ENCODE measurements at regions not wholly inside any gene's neighbourhood (a gene's known extent, or its start where the extent isn't known, plus 50 kb on each side); places are given as distances from the start of the nearest gene placed in this dataset.

DNA sequence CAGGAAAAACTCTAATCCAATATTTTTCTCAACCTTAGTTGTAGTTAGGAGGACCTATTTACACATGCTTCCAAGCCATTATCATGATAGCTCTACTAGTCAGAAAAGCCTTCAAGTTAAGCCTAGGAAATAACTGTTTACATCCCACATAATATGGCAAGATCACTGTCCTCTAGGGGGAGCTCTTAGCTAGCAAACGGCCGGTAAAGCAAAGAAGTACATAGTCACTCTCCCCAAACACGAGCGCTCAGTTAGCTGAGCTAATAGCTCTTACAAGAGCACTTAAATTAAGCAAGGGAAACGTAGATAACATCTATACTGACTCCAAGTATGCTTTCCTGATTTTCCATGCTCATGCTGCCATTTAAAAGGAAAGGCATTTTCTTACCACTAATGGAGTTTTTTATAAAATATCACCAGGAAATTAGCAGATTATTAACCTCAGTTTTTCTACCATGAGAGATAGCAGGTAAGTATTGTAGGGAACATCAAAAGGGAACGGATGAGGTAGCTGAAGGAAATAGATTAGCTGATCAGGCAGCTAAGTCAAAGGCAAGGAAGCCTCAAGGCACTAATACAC, 100.6 kb upstream of the PABPC3 start:
- Histone ChIP-seq H3K4me2 (peak overlapping the region; percentile 5), H2AFZ (no peak overlapping the region), H4K20me1 (ENCODE audit: insufficient read depth, poor library complexity, severe bottlenecking) (no peaks in the 10 kb centered on the region), H3K79me2 (no peaks in the 10 kb centered on the region), H3K4me3 (no peak overlapping the region), H3K9me3 (ENCODE audit: low read depth) (no peaks in the 10 kb centered on the region), H3K27ac (no peak overlapping the region), H3K36me3 (replicated peaks; ENCODE audit: insufficient read depth, low read depth) (no peaks in the 10 kb centered on the region), H3K9me2 (replicated peaks; ENCODE audit: insufficient read depth) (no peaks in the 10 kb centered on the region), H3K4me1 (ENCODE audit: insufficient read depth) (no peaks in the 10 kb centered on the region), H3K27me3 (peaks cover 7% of the 10 kb centered on the region)
- peak; percentile 91 for DNase-seq (ENCODE audit: low spot score)
- 11% methylated on average over 6 of the region's 6 CpGs for WGBS (ENCODE audit: low lambda C conversion rate, missing lambda C conversion rate)
- TF ChIP-seq, protein P1, sequence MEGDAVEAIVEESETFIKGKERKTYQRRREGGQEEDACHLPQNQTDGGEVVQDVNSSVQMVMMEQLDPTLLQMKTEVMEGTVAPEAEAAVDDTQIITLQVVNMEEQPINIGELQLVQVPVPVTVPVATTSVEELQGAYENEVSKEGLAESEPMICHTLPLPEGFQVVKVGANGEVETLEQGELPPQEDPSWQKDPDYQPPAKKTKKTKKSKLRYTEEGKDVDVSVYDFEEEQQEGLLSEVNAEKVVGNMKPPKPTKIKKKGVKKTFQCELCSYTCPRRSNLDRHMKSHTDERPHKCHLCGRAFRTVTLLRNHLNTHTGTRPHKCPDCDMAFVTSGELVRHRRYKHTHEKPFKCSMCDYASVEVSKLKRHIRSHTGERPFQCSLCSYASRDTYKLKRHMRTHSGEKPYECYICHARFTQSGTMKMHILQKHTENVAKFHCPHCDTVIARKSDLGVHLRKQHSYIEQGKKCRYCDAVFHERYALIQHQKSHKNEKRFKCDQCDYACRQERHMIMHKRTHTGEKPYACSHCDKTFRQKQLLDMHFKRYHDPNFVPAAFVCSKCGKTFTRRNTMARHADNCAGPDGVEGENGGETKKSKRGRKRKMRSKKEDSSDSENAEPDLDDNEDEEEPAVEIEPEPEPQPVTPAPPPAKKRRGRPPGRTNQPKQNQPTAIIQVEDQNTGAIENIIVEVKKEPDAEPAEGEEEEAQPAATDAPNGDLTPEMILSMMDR (IDR thresholded peaks at IDR 0.05; ENCODE audit: poor library complexity), result peak; percentile 84
- TF ChIP-seq EZH2 (IDR thresholded peaks at IDR 0.05; ENCODE audit: borderline replicate concordance) (no peak), EZH2phosphoT487 (IDR thresholded peaks at IDR 0.05; ENCODE audit: low read depth, severe bottlenecking, unreplicated experiment) (no peak)

DNA sequence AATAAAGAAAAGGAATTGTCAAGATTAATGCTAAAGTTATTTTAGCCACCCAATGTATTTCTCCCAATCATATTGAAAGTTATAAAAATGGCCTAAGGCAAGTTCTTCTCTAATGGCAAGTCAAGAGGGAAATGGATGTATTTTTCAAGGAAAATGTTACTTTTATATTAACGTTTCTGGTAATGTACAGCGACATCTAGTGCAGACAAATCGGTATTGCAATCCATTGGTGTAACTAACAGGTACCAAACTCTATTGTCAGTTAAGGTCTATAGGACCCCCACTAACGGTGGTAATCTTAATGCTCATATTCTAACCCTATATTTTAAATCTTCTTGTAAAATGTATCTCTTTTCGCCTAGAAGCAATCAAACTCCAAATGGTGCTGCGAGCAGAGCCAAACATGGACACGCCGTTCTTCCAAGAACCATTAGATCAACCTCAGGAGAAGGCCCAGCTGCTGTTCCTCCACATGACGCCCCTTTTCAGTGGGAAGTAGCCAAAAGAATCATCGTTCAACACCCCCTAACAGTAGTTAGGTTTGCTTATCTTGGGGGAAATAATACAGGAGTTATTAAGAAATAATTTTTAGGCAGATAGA, 98.5 kb upstream of the PABPC3 start:
- H4K20me1 ChIP-seq (ENCODE audit: insufficient read depth, poor library complexity, severe bottlenecking), result no peaks in the 10 kb centered on the region
- H3K27ac ChIP-seq, result no peak overlapping the region
- no peak overlapping the region for H3K4me2 ChIP-seq
- no peak for TF ChIP-seq EZH2phosphoT487 (IDR thresholded peaks at IDR 0.05; ENCODE audit: low read depth, severe bottlenecking, unreplicated experiment)
- TF ChIP-seq, protein P1 (IDR thresholded peaks at IDR 0.05; ENCODE audit: poor library complexity), result peak; percentile 76
- DNase-seq (ENCODE audit: low spot score), result peak; percentile 66
- H3K79me2 ChIP-seq, result no peaks in the 10 kb centered on the region
- H3K4me3 ChIP-seq, result no peak overlapping the region
- no peaks in the 10 kb centered on the region for H3K36me3 ChIP-seq (replicated peaks; ENCODE audit: insufficient read depth, low read depth)
- H3K9me2 ChIP-seq (replicated peaks; ENCODE audit: insufficient read depth), result no peaks in the 10 kb centered on the region
- H3K9me3 ChIP-seq (ENCODE audit: low read depth), result no peaks in the 10 kb centered on the region
- H3K4me1 ChIP-seq (ENCODE audit: insufficient read depth), result peaks cover 5% of the 10 kb centered on the region
- WGBS (ENCODE audit: low lambda C conversion rate, missing lambda C conversion rate), result 39% methylated on average over 10 of the region's 10 CpGs
- peaks cover 7% of the 10 kb centered on the region for H3K27me3 ChIP-seq
- no peak overlapping the region for H2AFZ ChIP-seq

DNA sequence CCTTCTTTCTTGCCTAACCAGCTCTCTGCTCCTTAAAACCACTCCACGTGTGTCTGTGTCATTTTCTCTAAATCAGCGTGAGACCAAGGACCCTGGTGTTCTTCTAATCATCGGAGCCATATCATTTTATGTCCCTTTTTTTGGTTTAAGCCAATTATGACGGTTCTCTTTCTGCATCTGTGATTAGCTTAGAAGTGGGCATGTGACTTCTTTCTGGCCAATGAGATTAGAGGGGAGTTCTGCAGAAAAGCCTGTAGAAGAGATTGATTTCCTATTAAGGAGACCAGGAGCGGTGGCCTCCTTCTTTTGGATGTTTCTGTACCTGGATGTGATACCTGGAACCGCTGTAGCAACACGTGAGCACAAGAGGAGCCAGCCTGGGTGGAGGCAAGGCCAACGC, 97.5 kb upstream of the PABPC3 start:
- Histone ChIP-seq H3K36me3 (replicated peaks; ENCODE audit: insufficient read depth, low read depth) (no peaks in the 10 kb centered on the region), H3K79me2 (no peaks in the 10 kb centered on the region), H3K4me2 (no peak overlapping the region), H3K4me1 (ENCODE audit: insufficient read depth) (peaks cover 8% of the 10 kb centered on the region), H3K9me2 (replicated peaks; ENCODE audit: insufficient read depth) (no peaks in the 10 kb centered on the region), H3K4me3 (no peak overlapping the region), H2AFZ (no peak overlapping the region), H4K20me1 (ENCODE audit: insufficient read depth, poor library complexity, severe bottlenecking) (no peaks in the 10 kb centered on the region), H3K27ac (no peak overlapping the region), H3K27me3 (peaks cover 7% of the 10 kb centered on the region), H3K9me3 (ENCODE audit: low read depth) (no peaks in the 10 kb centered on the region)
- WGBS (ENCODE audit: low lambda C conversion rate, missing lambda C conversion rate), result 93% methylated on average over 8 of the region's 8 CpGs
- DNase-seq (ENCODE audit: low spot score), result no peak
- TF ChIP-seq, protein P1 (IDR thresholded peaks at IDR 0.05; ENCODE audit: poor library complexity), result no peak
- TF ChIP-seq EZH2 (IDR thresholded peaks at IDR 0.05; ENCODE audit: borderline replicate concordance) (no peak), EZH2phosphoT487 (IDR thresholded peaks at IDR 0.05; ENCODE audit: low read depth, severe bottlenecking, unreplicated experiment) (no peak)

All from hepatocyte (in vitro differentiated cells).